OCI-LY3 (cell line): ENCODE measurements at regions not wholly inside any gene's neighbourhood (a gene's known extent, or its start where the extent isn't known, plus 50 kb on each side); places are given as distances from the start of the nearest gene placed in this dataset.

Source experiments
- CTCF ChIP-seq: fragments of 200-600, 300-600 bp; sonication (generic); IDR thresholded peaks from 2 replicates; pipeline ENCODE4 v1.5.1; 2014; ENCODE audit warnings: antibody characterized with exemption, low read length, low read depth
- EZH2phosphoT487 ChIP-seq: fragments of 200-600 bp; shearing (Covaris generic); IDR thresholded peaks from 2 replicates; pipeline ENCODE4 v1.6.1; 2018; ENCODE audit warnings: antibody characterized with exemption, mixed run types, low read depth

GRCh38 chr3:18998069-18998468, 150.2 kb upstream of the KCNH8 start:
- no peak for TF ChIP-seq CTCF
- no peak for TF ChIP-seq EZH2phosphoT487
